Chondrocyte (in vitro differentiated cells): ENCODE measurements at regions not wholly inside any gene's neighbourhood (a gene's known extent, or its start where the extent isn't known, plus 50 kb on each side); places are given as distances from the start of the nearest gene placed in this dataset.

Experiments
- DNase-seq: peaks from one replicate; pipeline ENCODE4 v3.0.0; 2021; ENCODE audit warnings: mixed read lengths, low spot score
- H3K27ac Mint-ChIP-seq: one replicate; pipeline ENCODE4 v1.8.0; 2021; ENCODE audit warnings: mild to moderate bottlenecking, moderate library complexity, mixed read lengths; ENCODE audit not compliant: unreplicated experiment
- H3K27me3 Mint-ChIP-seq: 2 replicates; pipeline ENCODE4 v1.8.0; 2021; ENCODE audit warnings: low read depth, mixed read lengths
- H3K36me3 Mint-ChIP-seq: 2 replicates; pipeline ENCODE4 v1.8.0; 2021; ENCODE audit warnings: low read depth, mixed read lengths
- H3K4me1 Mint-ChIP-seq: 2 replicates; pipeline ENCODE4 v1.8.0; 2021; ENCODE audit warnings: low read depth, mild to moderate bottlenecking, mixed read lengths
- H3K4me3 Mint-ChIP-seq: one replicate; pipeline ENCODE4 v1.8.0; 2021; ENCODE audit warnings: mild to moderate bottlenecking, moderate library complexity, mixed read lengths; ENCODE audit not compliant: unreplicated experiment
- H3K9me3 Mint-ChIP-seq: 2 replicates; pipeline ENCODE4 v1.8.0; 2021; ENCODE audit warnings: low read depth, mixed read lengths
- TF ChIP-seq, protein P1 (sequence below): fragments of 200-600 bp; sonication (generic); IDR thresholded peaks from 2 replicates; pipeline ENCODE4 v1.5.0; 2021; ENCODE audit warnings: antibody characterized with exemption, mild to moderate bottlenecking, moderate library complexity

DNA sequence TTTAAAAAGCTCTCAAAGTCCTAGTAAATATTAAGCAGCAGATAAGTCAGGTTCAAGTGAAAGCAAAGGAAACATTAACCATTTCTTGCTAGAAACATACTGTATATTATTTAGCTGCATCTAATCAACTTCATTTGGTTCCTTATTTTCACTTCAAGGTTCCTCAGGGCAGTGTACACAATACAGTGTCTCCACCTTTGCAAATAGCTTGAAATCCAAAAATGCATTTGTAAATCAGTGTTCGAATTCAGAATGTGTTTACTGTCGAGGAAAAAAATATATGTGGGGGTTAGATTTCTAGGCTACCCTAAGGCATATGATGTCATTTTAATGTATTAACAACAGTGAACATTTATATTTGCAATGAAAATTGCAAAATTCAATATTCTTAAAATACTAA, 436.0 kb downstream of the CETN3 start:
- H3K4me3 Mint-ChIP-seq: no peak overlapping the region
- H3K36me3 Mint-ChIP-seq: peaks cover 2% of the 10 kb centered on the region
- no peaks in the 10 kb centered on the region for H3K9me3 Mint-ChIP-seq

DNA sequence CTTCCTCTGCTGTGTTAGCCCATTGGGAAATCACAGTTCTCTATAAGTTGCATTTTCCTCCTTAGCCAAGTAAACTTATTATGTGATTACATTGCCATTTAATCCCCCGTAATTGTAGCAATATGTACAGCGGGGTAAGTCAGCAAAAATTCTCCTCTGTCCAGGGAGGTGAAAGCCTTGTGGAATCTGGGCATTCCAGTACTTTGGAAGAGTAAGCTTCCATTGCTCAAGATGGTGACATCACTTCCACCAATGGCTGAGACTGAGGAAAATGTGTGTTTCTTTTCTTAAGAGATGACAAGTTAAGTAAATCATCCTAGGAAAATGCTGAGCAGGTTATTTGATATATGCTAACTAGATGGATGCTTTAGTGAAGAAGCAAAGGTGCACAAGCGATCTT, 436.7 kb downstream of the CETN3 start:
- Mint-ChIP-seq H3K27ac (no peak overlapping the region), H3K36me3 (peaks cover 2% of the 10 kb centered on the region), H3K27me3 (no peaks in the 10 kb centered on the region), H3K4me1 (peaks cover 20% of the 10 kb centered on the region), H3K4me3 (no peak overlapping the region), H3K9me3 (no peaks in the 10 kb centered on the region)
- no peak for DNase-seq
- TF ChIP-seq, protein P1, sequence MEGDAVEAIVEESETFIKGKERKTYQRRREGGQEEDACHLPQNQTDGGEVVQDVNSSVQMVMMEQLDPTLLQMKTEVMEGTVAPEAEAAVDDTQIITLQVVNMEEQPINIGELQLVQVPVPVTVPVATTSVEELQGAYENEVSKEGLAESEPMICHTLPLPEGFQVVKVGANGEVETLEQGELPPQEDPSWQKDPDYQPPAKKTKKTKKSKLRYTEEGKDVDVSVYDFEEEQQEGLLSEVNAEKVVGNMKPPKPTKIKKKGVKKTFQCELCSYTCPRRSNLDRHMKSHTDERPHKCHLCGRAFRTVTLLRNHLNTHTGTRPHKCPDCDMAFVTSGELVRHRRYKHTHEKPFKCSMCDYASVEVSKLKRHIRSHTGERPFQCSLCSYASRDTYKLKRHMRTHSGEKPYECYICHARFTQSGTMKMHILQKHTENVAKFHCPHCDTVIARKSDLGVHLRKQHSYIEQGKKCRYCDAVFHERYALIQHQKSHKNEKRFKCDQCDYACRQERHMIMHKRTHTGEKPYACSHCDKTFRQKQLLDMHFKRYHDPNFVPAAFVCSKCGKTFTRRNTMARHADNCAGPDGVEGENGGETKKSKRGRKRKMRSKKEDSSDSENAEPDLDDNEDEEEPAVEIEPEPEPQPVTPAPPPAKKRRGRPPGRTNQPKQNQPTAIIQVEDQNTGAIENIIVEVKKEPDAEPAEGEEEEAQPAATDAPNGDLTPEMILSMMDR: no peak

More for the DNA sequence above, 436.0 kb downstream of the CETN3 start:
- Mint-ChIP-seq H3K4me1 (peaks cover 16% of the 10 kb centered on the region), H3K27me3 (no peaks in the 10 kb centered on the region), H3K27ac (no peak overlapping the region)
- TF ChIP-seq, protein P1: no peak
- no peak for DNase-seq

DNA sequence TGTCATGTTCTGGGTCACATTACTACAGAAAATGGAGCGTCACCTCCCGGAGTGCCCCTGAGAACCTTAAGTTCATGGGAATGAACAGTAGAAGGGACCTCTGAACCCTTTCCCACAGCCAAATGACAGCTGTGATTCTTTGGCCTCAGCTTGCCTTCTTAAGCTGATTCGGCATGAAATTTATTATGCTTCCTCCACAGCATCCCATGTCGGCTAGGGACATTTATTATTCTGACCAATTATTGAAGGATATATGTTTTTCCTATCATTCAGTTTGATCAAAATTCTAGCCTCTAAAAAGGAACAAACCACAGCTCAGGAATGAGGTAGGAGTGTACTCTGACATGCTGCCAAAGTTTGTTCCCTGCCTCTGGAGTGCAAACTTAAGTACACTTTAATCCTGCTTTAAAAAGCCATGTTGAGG, 440.6 kb downstream of the CETN3 start:
- TF ChIP-seq, protein P1: no peak
- peak overlapping the region; percentile 66 for H3K27ac Mint-ChIP-seq

DNA sequence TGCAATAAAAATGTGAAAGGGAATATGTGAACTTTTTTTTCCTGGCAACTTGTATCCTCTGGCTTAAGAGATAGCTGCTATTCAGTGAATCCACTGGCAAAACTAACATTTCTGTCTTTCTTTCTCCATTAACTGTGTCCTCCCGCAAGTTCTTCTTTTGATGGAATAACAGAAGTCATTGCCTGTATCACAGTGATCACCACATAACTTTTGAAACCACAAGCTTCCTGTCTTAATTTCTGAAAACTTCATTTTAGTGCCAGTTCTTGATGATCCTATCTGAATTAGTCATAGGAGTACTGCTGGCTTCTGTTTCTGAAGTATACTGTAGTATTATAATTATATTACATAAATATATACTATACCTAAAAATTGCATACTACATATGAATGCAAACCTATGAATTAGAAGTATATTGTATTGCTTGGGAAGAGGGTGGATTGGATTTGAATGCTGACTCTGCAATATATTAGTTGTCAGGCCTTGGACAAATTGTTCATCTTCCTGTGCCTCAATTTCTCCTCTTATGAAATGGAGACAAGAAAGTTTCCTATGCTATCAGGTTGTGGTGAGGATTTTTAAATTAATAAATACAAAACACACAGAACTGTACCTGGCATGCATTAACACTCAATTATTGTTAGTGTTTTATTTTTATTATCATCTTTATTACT, 441.6 kb downstream of the CETN3 start:
- no peak for DNase-seq
- H3K4me1 Mint-ChIP-seq: peaks cover 35% of the 10 kb centered on the region
- no peak overlapping the region for H3K4me3 Mint-ChIP-seq
- H3K27me3 Mint-ChIP-seq: no peaks in the 10 kb centered on the region
- TF ChIP-seq, protein P1: no peak
- peak overlapping the region; percentile 67 for H3K27ac Mint-ChIP-seq
- no peaks in the 10 kb centered on the region for H3K36me3 Mint-ChIP-seq
- H3K9me3 Mint-ChIP-seq: no peaks in the 10 kb centered on the region

More for the DNA sequence above, 440.6 kb downstream of the CETN3 start:
- Mint-ChIP-seq H3K27me3 (no peaks in the 10 kb centered on the region), H3K9me3 (no peaks in the 10 kb centered on the region), H3K4me3 (no peak overlapping the region), H3K4me1 (peaks cover 35% of the 10 kb centered on the region), H3K36me3 (no peaks in the 10 kb centered on the region)
- no peak for DNase-seq

DNA sequence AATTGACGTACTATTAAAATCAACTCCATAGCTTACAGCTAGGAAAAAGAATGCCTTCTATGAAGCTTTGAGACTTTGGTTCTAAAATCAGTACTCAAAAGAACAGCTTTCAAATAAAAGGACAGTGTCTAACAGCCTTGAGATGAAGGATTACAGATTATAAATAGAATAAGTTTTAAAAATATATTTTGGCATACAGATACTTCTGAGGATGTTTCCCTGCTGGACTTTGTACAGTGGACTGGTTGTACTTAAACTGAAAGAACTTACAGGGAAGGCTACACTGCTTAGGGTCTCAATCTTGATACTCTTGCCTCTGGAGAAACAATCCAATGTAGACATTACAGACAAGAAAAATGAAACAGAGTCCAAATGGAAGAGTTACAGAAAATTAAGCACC, 452.7 kb downstream of the CETN3 start:
- H3K9me3 Mint-ChIP-seq: no peaks in the 10 kb centered on the region
- no peaks in the 10 kb centered on the region for H3K36me3 Mint-ChIP-seq
- no peak for DNase-seq
- H3K27ac Mint-ChIP-seq: no peak overlapping the region
- TF ChIP-seq, protein P1: no peak
- H3K4me1 Mint-ChIP-seq: peaks cover 2% of the 10 kb centered on the region
- no peak overlapping the region for H3K4me3 Mint-ChIP-seq
- H3K27me3 Mint-ChIP-seq: no peaks in the 10 kb centered on the region
